ENCODE measurements at regions not wholly inside any gene's neighbourhood (a gene's known extent, or its start where the extent isn't known, plus 50 kb on each side); places are given as distances from the start of the nearest gene placed in this dataset.
"Not testable (repeated sequence)": the region's sequence is repeated elsewhere in the genome, so short reads cannot be mapped to it uniquely, and the experiment has no call there.

GRCh38 chr2:87360927-87361326 lies 339.3 kb upstream of the PLGLB1 start:
- not testable (repeated sequence) for ATAC-seq

GRCh38 chr2:87361805-87362204 lies 340.2 kb upstream of the PLGLB1 start:
- not testable (repeated sequence) for ATAC-seq

GRCh38 chr2:87364379-87364778 lies 342.7 kb upstream of the PLGLB1 start:
- not testable (repeated sequence) for ATAC-seq

GRCh38 chr2:87365038-87365437 lies 343.4 kb upstream of the PLGLB1 start:
- not testable (repeated sequence) for ATAC-seq

- ATAC-seq = not testable (repeated sequence)
These were observed 361.8 kb upstream of the PLGLB2 start for GRCh38 chr2:87386063-87386560.

- not testable (repeated sequence) for ATAC-seq
These were observed 352.1 kb upstream of the PLGLB2 start for GRCh38 chr2:87395784-87396183.

- not testable (repeated sequence) for ATAC-seq
These were observed 351.2 kb upstream of the PLGLB2 start for GRCh38 chr2:87396551-87397265.

- ATAC-seq = not testable (repeated sequence)
These were observed 350.4 kb upstream of the PLGLB2 start for GRCh38 chr2:87397276-87398065.

- ATAC-seq = not testable (repeated sequence)
These were observed 349.2 kb upstream of the PLGLB2 start for GRCh38 chr2:87398567-87399305.

- no peak for ATAC-seq
These were observed 346.1 kb upstream of the PLGLB2 start for GRCh38 chr2:87401726-87402345.

GRCh38 chr2:87403893-87404175 lies 344.1 kb upstream of the PLGLB2 start:
- no peak for ATAC-seq

GRCh38 chr2:87404411-87405255 lies 343.3 kb upstream of the PLGLB2 start:
- ATAC-seq = not testable (repeated sequence)

- not testable (repeated sequence) for ATAC-seq
These were observed 342.2 kb upstream of the PLGLB2 start for GRCh38 chr2:87405531-87406216.

GRCh38 chr2:87406406-87407175 lies 341.3 kb upstream of the PLGLB2 start:
- ATAC-seq = not testable (repeated sequence)

- ATAC-seq = not testable (repeated sequence)
These were observed 338.3 kb upstream of the PLGLB2 start for GRCh38 chr2:87409601-87410000.

- not testable (repeated sequence) for ATAC-seq
These were observed 337.5 kb upstream of the PLGLB2 start for GRCh38 chr2:87410371-87410770.

GRCh38 chr2:87412036-87412820 lies 335.7 kb upstream of the PLGLB2 start:
- not testable (repeated sequence) for ATAC-seq

- ATAC-seq = not testable (repeated sequence)
These were observed 333.6 kb upstream of the PLGLB2 start for GRCh38 chr2:87414331-87414730.

- not testable (repeated sequence) for ATAC-seq
These were observed 332.9 kb upstream of the PLGLB2 start for GRCh38 chr2:87414795-87415570.

Data from activated CD4-positive, CD25-positive, alpha-beta regulatory T cell treated with anti-CD3 and anti-CD28 coated beads, Interleukin-2, amount 50 U/mL, for 24 hours (primary cell).